ENCODE measurements at regions not wholly inside any gene's neighbourhood (a gene's known extent, or its start where the extent isn't known, plus 50 kb on each side); places are given as distances from the start of the nearest gene placed in this dataset.

- no peak for TF ChIP-seq CTCF (conservative IDR thresholded peaks at IDR 0.05; ENCODE audit: low read length)
- no peak for TF ChIP-seq EZH2phosphoT487 (IDR thresholded peaks at IDR 0.05; ENCODE audit: borderline replicate concordance, low read depth, low read length)
These were observed 466.4 kb upstream of the MEF2C start for GRCh38 chr5:89349246-89349980.

Measured in OCI-LY7 (cell line).